ENCODE measurements at regions not wholly inside any gene's neighbourhood (a gene's known extent, or its start where the extent isn't known, plus 50 kb on each side); places are given as distances from the start of the nearest gene placed in this dataset.
"Not testable (repeated sequence)": the region's sequence is repeated elsewhere in the genome, so short reads cannot be mapped to it uniquely, and the experiment has no call there.

GRCh38 chr7:13107291-13107690 is 419.9 kb downstream of the ARL4A start:
- no peak for DNase-seq

- DNase-seq = no peak
Observed at GRCh38 chr7:13108061-13108460, 420.6 kb downstream of the ARL4A start.

GRCh38 chr7:13109201-13109600 is 421.8 kb downstream of the ARL4A start:
- no peak for DNase-seq

- no peak for DNase-seq
Observed at GRCh38 chr7:13110107-13110506, 422.7 kb downstream of the ARL4A start.

- DNase-seq = no peak
Observed at GRCh38 chr7:13111230-13111629, 423.8 kb downstream of the ARL4A start.

- not testable (repeated sequence) for DNase-seq
Observed at GRCh38 chr7:13114240-13114639, 426.8 kb downstream of the ARL4A start.

GRCh38 chr7:13115157-13115772 is 427.8 kb downstream of the ARL4A start:
- no peak for DNase-seq

GRCh38 chr7:13115855-13116254 is 428.4 kb downstream of the ARL4A start:
- DNase-seq = no peak

GRCh38 chr7:13117103-13117502 is 429.7 kb downstream of the ARL4A start:
- DNase-seq = no peak

- DNase-seq = no peak
Observed at GRCh38 chr7:13117592-13117991, 430.2 kb downstream of the ARL4A start.

- DNase-seq = not testable (repeated sequence)
Observed at GRCh38 chr7:13124629-13125028, 437.2 kb downstream of the ARL4A start.

- no peak for DNase-seq
Observed at GRCh38 chr7:13126347-13126746, 438.9 kb downstream of the ARL4A start.

GRCh38 chr7:13130321-13130720 is 442.9 kb downstream of the ARL4A start:
- no peak for DNase-seq

- DNase-seq = not testable (repeated sequence)
Observed at GRCh38 chr7:13130906-13131305, 443.5 kb downstream of the ARL4A start.

- DNase-seq = no peak
Observed at GRCh38 chr7:13132314-13132713, 444.9 kb downstream of the ARL4A start.

GRCh38 chr7:13136345-13136744 is 448.9 kb downstream of the ARL4A start:
- DNase-seq = not testable (repeated sequence)

GRCh38 chr7:13139436-13139835 is 452.0 kb downstream of the ARL4A start:
- DNase-seq = no peak

- no peak for DNase-seq
Observed at GRCh38 chr7:13144673-13145072, 457.2 kb downstream of the ARL4A start.

GRCh38 chr7:13148548-13148947 is 461.1 kb downstream of the ARL4A start:
- no peak for DNase-seq

- DNase-seq = no peak
Observed at GRCh38 chr7:13151978-13152377, 464.5 kb downstream of the ARL4A start.

GRCh38 chr7:13152755-13153154 is 465.3 kb downstream of the ARL4A start:
- DNase-seq = no peak

- DNase-seq = no peak
Observed at GRCh38 chr7:13153266-13153665, 465.8 kb downstream of the ARL4A start.

- DNase-seq = no peak
Observed at GRCh38 chr7:13153742-13154141, 466.3 kb downstream of the ARL4A start.

- no peak for DNase-seq
Observed at GRCh38 chr7:13155188-13155587, 467.8 kb downstream of the ARL4A start.

- DNase-seq = no peak
Observed at GRCh38 chr7:13159003-13159402, 471.6 kb downstream of the ARL4A start.
